ENCODE measurements at regions not wholly inside any gene's neighbourhood (a gene's known extent, or its start where the extent isn't known, plus 50 kb on each side); places are given as distances from the start of the nearest gene placed in this dataset.
"Not testable (repeated sequence)": the region's sequence is repeated elsewhere in the genome, so short reads cannot be mapped to it uniquely, and the experiment has no call there.

DNA sequence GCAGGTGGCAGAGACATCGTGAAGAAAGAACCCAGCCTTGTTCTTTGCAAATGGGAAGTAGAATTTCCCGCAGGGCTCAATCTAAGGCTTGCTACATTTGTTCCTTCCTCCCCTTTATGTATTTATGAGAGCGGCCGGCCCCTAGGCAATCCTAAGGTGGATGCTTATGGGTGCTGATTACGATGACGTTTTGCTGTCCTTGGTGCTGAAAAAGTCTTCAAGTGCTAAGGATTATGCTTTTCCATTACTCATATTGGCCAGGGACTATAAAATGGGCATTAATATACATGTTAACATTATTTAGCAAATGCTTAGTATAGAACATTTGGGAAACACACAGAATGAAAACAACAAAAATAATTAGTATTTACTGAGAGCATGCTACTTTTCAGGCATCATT, 313.3 kb upstream of the XYLT1 start:
- DNase-seq = no peak

DNA sequence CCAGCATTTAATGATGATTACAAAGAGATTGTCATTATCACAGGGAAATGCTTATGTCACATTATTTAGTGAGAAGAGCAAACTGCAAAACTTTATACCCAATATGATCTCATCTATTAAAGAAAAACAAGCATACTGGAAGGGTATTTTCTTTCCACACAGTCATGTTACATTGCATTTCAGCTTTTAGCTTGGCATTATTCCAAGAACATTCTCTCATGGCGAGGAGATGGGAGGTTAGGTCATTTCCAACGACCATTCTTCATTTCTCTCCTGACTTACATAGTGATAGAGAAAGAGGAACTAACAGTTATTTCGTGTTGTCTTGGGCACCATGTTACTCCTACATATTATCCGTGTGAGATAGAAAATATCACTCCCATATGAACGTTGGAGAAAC, 309.4 kb upstream of the XYLT1 start:
- no peak for DNase-seq

DNA sequence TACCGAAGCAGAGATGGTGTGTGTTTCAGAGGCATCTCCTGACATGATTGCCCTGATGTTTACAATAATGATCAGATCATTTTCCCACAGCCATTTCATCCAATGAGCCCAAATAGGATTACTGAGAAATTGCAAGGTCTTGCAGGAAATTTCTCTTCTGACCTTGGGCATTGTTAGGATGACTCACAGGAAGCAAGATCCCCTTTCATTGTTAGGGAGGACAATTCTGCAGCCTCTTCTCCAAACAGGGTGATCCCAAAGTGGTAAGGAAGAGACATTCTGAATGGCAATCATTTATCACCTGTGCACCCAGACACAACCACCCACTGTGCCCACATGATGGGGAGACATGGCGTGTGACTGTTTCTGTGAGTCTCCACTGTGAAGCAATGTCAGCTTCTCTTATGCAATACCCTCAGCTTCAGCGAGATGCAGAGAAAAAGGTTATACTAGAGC, 306.7 kb upstream of the XYLT1 start:
- DNase-seq = no peak

DNA sequence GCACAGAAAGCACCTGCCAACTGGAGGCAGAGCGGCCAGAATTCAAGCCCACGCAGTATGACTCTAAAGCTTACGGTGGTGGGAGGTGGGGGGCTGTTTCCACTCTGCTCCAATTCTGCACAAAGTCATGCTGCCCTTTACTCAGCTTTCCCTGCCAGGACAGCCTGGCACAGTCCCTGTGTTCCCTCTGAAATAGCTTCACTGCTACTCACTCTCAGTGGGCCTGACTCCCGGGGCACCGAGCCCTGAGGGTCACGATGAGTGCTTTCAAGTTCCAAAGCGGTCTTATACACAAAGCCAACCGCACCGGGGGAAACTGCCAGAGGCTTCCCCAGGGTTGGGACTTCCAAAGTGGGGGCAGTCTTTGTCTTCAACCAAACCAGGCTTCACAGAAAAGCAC, 306.1 kb upstream of the XYLT1 start:
- no peak for DNase-seq

DNA sequence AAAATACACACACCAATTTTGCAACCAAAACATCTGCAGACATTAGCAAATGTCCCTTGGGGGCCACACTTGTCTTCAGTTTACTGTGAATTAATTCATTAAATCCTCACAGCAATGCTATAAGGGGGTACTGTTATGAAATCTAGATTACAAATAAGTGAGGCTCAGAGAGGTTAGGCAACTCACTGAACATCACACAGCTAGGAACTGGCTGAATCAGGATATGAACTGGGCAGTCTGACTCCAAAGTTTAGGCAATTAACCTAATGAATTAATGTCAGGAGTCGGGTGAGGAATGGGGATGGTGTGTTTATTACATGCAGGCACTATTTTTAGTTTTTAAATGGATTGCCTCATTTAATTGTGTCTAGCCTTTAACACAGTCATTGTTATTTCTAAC, 305.7 kb upstream of the XYLT1 start:
- DNase-seq = no peak

DNA sequence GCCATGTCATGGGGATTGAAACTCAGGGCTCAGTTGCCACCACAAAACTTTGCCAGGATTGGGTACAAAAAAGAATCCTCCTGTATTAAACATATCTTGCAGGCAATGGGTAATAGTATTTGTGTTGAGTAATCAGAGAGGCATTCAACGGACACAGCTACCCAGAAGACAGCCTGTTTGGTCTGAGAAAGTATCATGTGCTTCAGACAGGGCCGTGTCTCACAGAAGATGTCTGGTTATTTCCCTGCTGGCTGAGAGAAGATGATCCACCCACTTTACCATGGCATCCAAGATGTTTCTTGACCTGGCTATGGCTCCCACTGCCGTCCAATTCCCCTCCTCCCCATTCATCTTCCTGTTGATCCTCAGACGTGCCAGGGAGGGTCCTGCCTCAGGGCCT, 304.3 kb upstream of the XYLT1 start:
- DNase-seq = no peak

DNA sequence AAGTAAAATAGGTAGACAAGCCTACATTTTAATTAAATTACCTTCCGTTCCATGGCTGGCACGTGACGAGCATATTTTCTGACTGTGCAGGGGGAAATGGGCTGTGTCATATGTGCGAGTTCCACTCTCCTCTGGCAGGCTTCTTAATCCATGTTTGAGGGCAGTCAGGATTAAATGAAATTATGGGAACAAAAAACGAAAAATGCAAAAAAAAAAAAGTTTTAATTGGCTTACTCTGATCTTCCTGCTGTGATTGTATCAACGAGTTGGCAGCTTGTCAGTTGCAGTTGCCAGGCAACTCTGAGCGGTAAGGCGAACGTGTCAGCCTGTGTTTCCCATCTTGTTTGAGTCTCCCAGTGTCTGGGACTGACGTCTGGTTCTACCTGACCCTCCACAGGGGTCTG, 302.9 kb upstream of the XYLT1 start:
- DNase-seq = no peak

DNA sequence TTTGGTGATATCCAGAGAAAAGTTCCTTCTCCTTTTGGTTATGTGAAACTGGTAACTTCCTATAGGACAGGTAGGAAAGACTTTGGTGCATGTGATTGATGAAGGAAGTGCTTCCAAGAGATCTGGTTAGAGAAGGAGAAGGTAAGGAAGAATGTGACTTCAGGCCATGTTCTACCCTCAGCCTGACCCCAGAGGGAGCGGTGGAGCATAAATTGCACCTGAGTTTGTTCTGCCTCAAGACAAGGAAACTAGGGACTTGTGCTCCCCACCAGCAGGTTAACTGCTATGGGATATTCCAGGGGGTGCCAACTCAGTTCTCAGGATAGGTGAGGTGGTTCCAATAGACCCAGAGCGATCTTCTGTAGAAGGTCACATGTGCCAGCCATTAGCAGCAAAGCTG, 299.3 kb upstream of the XYLT1 start:
- no peak for DNase-seq

DNA sequence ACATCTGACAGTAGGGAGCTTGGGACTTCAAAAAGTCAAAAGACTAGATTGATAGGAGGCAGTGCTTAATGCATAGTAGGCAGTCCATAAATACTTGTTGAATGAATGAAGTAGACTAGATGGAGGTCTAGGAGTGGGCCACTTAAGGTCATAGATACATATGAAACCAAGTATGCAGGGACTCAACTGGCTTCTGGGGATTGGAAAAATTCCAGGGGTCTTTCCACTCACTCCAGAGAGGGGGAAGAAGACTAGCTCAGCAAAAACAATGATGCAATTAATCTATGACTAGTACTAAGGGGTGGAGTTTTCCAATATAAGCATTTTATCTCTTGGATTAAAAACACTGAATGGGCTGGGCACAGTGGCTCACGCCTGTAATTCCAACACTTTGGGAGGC, 298.3 kb upstream of the XYLT1 start:
- no peak for DNase-seq

DNA sequence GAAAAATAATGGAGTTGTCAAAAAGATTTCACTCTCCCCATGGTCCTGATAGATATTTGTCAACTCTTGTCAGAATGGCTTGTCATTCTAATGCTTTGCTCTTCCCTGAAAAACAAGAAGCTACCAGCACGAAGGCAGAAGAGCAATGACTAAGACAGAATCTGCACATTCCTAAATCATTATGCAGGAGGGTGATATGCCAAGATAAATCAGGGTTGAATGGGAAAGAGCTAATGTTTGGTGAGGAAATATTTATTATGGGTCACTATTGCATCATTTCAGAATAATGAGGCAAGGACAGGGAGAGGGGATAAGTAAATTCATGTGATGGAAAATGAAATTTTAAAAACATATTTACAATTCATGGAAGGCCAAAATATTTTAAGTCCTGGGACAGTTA, 297.5 kb upstream of the XYLT1 start:
- DNase-seq = no peak

DNA sequence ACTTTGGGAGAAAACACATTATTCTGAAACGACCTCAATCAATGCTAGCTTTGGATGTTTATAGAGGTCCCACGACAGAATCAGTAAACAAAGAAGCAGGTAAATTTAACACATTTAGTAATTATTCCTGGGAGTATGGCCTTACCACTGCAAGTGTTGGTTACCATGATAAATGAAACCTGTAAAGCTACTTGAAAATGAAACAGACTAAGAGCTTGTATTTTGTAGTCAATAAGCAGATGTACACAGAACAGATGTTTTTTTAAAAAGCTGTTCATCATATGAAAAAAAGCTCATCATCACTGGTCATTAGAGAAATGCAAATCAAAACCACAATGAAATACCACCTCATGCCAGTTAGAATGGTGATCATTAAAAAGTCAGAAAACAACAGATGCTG, 295.3 kb upstream of the XYLT1 start:
- no peak for DNase-seq

DNA sequence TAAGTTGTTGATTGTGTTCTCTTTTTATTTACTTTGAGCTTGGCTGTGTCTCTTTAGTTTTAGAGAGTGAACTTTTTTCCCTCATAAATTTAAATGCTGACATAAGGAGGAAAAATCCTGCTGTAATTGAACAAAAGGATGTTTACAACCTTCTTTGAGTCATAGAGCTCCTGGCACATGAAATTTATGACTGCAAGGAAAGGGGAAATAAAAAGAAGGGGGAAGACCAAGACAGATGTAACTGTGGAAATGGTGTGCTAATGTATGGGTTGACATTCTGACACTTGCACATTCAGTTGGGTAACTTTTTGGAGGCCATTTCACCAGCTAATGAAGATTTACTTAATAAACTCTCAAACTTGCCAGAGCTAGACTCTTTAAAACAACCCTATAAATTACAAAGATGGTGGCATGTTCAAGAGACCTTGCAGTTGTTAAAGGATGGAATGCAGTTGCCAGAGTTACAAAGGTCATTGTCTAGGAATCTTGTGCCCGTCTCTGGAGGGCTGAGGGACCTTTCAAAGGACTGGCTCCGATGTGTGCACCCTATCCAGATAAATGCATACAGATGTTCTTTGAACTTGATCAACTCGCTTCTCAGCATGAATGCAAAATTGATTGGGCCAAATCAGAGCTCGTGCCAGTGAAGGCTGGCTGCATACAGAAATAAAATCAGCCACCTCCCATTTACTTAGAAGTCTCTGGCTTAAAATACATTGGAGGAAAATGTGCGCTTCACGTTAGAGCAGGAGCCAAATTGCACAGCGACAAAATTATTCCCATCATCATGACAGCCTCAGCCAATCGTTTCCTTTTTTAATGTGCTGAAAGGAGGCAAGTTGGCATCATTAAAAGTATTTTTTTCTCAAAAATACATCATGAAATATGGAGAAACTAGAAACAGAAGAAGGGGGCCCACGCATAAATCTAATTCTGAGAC, 289.0 kb upstream of the XYLT1 start:
- no peak for DNase-seq

DNA sequence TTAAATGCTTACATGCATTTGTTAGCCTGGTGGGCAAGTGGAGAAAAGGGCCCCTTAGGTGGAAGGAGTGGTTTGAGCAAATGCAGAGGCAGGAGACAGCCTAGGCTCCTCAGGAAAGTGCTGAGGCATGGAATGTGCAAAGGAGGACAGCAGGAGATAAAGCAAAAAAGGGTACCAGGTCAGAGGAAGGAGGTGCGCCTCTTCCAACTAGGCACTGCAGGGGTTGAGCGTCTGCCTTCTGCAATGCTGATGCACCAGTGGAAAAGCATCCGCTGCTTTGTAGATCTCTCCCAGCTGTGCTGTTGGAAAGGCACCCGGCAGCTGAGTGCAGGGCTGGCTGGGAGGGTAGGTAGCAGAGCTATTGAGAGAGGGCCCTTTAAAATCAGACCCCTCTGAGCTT, 287.0 kb upstream of the XYLT1 start:
- no peak for DNase-seq

DNA sequence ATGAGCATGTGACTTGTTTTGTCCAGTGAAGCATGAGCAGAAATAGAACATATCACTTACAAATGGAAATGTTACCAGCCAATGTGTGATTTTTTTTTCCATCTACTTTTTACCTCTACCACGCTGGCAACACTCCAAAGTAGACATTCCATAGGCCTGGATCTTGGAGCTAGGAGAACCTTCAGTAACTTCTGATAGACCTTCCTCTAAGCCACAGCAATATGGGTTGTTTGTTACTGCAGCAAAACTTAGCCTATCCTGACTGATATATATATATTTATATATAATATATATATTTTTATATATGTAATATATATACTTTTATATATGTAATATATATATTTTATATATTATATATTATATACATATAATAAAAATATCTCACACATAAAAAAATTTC, 284.4 kb upstream of the XYLT1 start:
- no peak for DNase-seq

DNA sequence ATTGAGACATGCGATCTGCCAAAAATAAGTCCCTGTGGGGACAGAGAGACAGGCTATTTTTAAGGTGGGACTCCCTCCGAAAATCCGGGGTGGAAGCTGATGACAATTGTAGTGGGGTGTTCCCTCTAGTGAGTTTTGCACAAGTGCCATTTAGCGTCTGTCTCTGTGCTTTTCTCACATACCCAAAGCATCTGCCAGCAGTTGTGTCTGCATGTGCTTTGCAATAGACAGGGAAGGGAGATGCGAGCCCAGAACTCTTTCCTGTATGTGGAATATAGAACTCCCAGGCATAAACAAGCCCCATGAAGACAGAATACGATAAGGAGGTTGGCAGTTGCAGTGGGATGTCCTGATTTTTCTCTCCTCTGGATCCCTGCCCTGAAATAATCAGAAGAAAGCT, 282.7 kb upstream of the XYLT1 start:
- no peak for DNase-seq

DNA sequence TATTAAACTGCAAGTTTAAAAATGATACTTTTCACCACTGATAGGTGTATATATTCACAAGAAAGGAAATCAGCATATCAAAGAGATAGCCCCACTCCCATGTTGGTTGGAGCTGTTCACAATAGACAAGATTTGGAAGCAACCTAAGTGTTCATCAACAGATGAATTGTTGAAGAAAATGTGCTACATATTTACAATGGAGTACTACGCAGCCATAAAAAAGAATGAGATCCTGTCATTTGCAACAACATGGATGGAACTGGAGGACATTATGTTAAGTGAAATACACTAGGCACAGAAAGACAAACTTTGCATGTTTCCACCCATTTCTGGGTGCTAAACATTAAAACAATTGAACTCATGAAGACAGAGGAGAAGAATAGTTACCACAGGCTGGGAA, 278.9 kb upstream of the XYLT1 start:
- DNase-seq = no peak

DNA sequence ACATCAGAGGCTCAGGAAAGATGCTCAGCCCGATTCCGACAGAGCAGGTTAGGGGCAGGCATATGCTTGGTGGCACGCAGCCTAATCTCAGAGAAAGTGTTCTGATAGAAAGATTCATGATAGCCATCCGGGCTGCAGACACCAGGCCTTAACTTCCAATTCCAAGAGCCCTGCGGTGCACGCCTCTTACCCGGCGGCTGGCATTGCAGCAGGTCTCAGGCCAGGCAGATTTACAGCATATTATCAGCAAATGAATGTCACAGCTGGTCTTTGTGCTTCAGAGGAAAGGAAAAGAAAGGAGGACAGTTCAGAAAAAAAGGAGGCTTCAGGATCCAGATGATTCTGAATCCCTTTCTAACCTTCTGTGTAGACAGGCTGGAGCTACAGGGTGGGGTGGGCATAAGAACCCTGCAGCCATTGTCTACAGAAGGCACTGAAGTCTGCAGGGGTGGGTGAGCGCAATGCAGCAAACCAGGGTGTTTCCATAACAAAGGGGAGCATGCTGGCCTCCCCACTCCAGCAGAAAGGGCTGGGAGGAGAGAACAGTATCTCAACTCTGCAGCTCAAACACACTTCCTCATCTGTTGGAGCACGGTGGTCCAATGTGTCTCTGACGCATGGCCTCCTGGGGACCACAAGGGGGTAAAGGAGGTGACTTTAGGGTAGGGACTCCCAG, 277.4 kb upstream of the XYLT1 start:
- no peak for DNase-seq

DNA sequence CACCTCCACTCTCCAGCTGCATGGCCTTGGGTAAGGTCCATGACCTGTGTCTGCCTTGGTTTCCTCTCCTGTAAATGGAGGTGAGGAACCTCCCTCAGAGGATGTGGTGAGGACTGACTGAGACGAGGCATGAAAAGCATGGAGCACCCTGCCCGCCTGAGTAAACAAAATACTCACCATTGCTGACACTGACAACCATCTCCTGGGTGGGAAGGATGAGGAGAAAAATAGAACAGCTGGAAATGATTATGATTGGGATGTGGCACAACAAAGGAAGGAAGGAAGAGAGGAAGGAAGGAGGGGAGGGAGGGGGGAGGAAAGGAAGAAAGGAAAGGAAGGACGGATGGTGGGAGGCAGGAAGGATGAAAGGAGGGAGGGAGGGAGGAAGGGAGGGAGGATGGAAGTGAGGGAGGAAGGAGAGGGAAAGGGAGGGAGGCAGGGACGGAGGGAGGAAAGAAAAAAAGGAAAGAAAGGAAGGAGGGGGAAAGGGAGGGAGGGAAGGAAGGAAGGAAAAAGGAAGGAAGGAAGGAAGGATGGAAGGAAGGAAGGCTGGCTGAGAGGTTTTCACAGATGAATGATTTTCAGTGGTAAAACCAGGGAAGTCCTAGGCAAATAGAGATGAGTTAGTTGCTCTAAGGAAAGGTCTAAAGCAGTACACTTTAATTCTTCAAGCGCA, 276.5 kb upstream of the XYLT1 start:
- no peak for DNase-seq

DNA sequence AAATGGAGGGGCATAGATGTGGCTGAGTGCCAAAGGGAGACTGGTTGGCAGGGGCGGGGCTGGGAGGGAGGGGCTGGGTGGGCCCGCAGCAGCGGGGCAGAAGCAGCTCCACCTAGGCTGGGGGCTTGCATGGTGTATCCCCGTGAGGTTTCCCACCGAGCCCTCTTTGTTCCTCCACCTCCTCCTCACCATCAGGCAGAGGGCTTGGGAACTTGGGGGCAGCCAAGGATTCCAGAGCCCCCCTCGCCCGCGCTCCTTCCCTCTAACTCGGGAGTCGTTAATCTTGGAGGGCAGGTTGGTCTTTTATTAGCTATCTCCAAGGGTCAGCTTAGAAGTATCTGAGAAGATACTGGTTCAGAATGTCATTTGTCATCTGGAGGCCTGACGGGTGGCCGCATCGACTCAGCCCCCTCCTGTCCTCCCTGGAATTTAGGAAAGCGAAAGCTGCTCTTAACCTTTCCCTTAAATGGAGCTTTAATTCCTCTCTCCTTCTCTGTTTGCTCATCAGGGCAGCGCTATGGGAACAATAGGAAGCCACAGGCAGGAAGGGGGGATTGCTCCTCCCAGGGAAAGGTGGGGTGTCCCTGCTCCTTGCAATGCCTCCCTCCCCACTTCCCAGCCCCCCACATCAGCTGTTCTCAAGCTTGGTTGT, 274.3 kb upstream of the XYLT1 start:
- DNase-seq = no peak

DNA sequence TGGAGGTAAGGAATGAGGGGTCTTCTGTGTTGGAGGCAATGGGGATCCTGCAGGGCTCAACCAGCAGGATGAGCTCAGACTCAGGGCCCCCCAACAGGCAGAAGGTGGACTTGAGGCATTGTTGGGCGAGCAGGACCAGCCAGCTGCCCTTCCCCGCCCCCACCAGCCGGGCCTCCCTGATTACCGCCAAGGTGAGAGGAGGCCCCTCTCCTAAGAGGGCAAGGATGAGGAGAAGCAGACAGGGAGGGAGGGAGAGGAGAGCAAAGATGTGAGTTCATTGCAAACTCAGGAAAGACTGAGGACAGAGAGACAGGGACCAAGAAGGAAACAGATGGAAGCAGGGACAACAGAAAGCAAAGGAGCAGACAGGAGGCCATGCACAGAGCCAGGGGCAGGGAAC, 272.8 kb upstream of the XYLT1 start:
- no peak for DNase-seq

DNA sequence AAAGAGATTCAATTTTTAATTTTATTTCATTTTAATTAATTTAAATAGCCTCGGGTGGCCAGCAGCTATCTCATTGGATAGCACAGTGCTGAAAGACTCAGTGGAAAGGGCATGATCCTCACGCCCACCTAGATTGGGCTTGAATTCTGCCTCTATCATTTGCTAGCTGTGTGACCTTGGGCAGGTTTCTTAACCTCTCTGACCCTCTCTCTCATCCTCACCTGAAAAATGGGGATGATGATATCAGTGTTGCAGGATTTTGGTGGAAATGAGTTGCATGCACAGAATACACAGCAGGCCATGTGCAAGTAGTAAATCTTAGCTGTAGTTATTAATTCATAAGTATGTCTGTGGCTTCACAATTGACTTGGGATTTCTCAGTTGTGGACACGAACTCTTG, 272.4 kb upstream of the XYLT1 start:
- no peak for DNase-seq

DNA sequence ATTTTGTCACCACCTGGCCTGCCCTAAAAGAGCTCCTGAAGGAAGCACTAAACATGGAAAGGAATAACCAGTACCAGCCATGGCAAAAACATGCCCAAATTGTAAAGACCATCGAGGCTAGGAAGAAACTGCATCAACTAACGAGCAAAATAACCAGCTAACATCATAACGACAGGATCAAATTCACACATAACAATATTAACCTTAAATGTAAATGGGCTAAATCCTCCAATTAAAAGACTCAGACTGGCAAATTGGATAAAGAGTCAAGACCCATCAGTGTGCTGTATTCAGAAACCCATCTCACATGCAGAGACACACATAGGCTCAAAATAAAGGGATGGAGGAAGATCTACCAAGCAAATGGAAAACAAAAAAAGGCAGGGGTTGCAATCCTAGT, 264.3 kb upstream of the XYLT1 start:
- DNase-seq = not testable (repeated sequence)

DNA sequence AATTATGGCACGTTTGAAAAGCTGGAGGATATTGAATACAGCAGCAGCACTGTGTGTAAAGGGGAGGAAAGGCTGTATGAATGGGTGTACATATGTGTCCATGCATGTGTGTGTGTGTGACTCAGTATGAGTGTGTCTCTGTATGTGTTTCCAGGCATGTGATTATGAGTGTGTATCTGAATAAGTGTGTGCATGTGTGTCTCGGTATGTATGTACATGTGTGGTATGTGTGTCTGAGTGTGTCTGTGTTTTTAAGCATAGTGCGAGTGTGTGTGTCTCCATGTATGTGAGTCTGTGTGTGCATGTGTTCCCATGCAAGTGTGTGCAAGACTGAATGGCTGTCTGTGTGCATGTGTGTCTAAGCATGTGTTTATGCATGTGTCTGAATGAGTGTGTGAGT, 259.1 kb upstream of the XYLT1 start:
- no peak for DNase-seq

All from activated CD4-positive, CD25-positive, alpha-beta regulatory T cell (primary cell).